NCI-H748 treated with DMSO at 0.1 percent for 48 hours (cell line): ENCODE measurements at regions not wholly inside any gene's neighbourhood (a gene's known extent, or its start where the extent isn't known, plus 50 kb on each side); places are given as distances from the start of the nearest gene placed in this dataset.
"Not testable (repeated sequence)": the region's sequence is repeated elsewhere in the genome, so short reads cannot be mapped to it uniquely, and the experiment has no call there.

Experiments
- DNase-seq: peaks from one replicate; lab custom pipeline; 2025; lab: John Stamatoyannopoulos, UW

DNA sequence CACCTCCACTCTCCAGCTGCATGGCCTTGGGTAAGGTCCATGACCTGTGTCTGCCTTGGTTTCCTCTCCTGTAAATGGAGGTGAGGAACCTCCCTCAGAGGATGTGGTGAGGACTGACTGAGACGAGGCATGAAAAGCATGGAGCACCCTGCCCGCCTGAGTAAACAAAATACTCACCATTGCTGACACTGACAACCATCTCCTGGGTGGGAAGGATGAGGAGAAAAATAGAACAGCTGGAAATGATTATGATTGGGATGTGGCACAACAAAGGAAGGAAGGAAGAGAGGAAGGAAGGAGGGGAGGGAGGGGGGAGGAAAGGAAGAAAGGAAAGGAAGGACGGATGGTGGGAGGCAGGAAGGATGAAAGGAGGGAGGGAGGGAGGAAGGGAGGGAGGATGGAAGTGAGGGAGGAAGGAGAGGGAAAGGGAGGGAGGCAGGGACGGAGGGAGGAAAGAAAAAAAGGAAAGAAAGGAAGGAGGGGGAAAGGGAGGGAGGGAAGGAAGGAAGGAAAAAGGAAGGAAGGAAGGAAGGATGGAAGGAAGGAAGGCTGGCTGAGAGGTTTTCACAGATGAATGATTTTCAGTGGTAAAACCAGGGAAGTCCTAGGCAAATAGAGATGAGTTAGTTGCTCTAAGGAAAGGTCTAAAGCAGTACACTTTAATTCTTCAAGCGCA, 276.5 kb upstream of the XYLT1 start:
- DNase-seq = no peak

DNA sequence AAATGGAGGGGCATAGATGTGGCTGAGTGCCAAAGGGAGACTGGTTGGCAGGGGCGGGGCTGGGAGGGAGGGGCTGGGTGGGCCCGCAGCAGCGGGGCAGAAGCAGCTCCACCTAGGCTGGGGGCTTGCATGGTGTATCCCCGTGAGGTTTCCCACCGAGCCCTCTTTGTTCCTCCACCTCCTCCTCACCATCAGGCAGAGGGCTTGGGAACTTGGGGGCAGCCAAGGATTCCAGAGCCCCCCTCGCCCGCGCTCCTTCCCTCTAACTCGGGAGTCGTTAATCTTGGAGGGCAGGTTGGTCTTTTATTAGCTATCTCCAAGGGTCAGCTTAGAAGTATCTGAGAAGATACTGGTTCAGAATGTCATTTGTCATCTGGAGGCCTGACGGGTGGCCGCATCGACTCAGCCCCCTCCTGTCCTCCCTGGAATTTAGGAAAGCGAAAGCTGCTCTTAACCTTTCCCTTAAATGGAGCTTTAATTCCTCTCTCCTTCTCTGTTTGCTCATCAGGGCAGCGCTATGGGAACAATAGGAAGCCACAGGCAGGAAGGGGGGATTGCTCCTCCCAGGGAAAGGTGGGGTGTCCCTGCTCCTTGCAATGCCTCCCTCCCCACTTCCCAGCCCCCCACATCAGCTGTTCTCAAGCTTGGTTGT, 274.3 kb upstream of the XYLT1 start:
- DNase-seq = no peak

DNA sequence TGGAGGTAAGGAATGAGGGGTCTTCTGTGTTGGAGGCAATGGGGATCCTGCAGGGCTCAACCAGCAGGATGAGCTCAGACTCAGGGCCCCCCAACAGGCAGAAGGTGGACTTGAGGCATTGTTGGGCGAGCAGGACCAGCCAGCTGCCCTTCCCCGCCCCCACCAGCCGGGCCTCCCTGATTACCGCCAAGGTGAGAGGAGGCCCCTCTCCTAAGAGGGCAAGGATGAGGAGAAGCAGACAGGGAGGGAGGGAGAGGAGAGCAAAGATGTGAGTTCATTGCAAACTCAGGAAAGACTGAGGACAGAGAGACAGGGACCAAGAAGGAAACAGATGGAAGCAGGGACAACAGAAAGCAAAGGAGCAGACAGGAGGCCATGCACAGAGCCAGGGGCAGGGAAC, 272.8 kb upstream of the XYLT1 start:
- no peak for DNase-seq

DNA sequence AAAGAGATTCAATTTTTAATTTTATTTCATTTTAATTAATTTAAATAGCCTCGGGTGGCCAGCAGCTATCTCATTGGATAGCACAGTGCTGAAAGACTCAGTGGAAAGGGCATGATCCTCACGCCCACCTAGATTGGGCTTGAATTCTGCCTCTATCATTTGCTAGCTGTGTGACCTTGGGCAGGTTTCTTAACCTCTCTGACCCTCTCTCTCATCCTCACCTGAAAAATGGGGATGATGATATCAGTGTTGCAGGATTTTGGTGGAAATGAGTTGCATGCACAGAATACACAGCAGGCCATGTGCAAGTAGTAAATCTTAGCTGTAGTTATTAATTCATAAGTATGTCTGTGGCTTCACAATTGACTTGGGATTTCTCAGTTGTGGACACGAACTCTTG, 272.4 kb upstream of the XYLT1 start:
- no peak for DNase-seq

DNA sequence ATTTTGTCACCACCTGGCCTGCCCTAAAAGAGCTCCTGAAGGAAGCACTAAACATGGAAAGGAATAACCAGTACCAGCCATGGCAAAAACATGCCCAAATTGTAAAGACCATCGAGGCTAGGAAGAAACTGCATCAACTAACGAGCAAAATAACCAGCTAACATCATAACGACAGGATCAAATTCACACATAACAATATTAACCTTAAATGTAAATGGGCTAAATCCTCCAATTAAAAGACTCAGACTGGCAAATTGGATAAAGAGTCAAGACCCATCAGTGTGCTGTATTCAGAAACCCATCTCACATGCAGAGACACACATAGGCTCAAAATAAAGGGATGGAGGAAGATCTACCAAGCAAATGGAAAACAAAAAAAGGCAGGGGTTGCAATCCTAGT, 264.3 kb upstream of the XYLT1 start:
- not testable (repeated sequence) for DNase-seq

DNA sequence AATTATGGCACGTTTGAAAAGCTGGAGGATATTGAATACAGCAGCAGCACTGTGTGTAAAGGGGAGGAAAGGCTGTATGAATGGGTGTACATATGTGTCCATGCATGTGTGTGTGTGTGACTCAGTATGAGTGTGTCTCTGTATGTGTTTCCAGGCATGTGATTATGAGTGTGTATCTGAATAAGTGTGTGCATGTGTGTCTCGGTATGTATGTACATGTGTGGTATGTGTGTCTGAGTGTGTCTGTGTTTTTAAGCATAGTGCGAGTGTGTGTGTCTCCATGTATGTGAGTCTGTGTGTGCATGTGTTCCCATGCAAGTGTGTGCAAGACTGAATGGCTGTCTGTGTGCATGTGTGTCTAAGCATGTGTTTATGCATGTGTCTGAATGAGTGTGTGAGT, 259.1 kb upstream of the XYLT1 start:
- DNase-seq = no peak

DNA sequence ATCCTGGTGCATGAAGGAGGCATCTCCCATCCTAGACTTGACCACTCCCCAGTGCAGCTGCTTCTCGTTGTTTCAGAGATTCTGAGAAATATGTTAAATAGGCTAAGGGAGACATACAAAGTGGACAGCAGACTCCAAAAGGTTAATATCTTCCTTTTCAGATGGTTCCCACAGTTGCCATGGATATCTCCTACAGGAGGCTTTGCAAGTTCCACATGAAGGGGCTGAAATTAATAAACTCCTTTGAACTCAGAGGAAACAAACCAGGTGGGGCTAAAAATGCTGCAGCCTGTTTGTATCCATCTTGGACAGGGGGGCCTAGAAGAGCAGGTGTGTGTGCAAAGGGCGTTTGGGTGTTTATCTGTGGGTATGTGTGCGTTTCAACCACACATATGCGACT, 257.4 kb upstream of the XYLT1 start:
- no peak for DNase-seq

DNA sequence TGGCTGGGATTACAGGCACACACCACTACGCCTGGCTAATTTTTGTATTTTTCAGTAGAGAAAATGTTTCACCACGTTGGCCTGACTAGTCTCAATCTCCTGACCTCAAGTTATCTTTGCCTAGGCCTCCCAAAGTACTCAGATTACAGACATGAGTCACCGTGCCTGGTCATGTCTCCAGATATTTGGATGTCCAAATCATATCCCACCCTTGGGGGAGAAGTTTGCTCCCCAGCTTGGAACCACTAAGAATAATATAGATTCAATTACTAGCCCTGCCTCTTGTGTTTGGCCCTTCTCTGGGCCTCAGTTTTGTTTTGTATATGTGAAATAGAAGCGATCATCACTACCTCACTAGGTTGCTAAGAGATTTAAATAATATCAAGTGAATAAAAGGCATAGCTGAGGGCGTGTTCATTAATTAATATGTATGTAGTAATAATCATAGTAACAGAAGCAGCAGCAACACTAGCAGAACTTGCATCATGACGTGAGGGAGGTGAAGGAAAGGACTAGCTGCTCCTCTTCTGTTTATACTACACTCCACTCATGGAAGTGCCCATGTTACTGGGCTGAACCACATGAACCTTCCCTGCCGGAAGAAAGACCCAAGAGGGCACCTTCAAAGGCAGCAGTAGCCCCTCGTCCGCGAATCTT, 253.6 kb upstream of the XYLT1 start:
- DNase-seq = no peak

DNA sequence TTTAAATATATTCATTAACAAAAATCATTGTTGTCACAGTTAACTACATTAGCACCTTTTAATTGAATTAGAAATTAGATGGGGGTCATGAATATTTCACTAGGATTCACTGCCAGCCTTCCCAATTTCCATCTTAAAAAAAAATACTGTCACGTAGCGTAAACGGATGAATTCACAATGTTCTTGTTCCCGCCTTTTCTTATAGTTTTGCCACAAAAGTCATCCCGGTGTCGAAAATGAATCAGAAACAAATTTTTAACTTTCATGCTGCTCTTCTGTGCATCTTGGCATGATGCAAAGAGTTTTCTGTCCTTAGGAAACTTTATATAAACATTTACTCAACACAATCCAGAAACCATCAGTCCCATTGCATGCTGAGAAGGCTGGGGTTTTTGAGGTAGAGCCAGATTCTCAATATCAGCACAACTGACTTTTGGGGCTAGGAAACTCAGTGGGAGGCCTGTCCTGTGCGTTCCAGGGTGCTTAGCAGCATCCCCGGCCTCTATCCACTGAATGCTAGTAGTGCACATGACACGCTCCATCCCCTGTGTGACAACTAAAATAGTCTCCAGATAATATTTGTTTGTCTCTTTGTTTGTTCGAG, 252.9 kb upstream of the XYLT1 start:
- no peak for DNase-seq

DNA sequence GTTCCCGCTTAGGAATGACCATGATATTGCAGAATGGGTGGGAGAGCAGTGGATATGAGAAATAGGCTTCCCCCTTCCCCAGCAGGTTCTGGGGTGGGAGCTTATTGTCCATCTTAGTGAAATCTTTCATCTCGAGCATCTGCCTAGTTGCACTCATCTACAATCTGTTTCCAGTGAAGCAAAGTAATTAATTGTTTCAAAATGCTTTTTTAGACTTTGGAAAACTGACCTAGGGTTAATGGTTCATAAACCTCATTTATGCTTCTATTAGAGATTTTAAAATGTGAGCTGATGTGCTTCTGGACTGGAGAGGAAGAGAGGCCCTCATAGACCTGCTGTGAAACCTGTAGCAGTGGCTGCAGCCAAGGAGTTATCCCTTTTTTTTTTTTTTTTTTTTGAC, 247.7 kb upstream of the XYLT1 start:
- DNase-seq = no peak

DNA sequence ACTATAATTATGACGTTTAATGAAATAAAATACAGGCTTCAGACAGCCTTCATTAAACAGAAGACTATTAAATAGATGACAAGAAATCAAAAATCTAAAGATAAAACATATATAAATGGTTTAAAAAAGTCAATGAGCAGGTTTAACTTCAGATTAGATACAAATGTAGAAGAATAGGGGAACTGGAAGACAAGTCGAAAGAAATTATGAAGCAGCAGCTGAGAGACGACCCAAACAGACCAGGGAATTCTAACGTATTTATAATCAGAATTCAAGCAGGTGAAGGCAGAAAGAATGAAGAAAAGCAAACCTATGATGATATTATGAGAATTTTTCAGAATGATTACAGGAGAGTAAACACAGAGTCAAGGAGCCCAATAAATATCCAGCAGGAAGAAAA, 235.1 kb upstream of the XYLT1 start:
- DNase-seq = no peak

DNA sequence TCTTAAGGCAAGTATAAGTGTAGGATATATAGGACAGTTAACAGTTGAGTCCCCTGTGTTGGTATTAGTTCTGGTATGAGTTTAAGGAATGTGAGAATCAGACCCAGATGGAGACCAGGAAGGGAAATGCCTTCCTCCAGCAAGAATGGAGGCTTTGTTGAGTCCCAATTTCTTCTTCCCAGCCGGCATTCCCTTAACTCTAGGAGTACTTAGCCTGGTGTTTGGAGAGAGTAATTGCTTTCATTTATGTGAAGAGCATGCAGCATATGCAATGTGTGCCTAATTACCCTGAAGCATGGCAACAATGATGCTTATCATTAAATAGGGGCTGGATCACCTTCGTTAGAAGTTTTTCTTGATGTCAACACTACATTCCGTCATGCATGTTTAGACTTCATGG, 225.9 kb upstream of the XYLT1 start:
- DNase-seq = no peak

DNA sequence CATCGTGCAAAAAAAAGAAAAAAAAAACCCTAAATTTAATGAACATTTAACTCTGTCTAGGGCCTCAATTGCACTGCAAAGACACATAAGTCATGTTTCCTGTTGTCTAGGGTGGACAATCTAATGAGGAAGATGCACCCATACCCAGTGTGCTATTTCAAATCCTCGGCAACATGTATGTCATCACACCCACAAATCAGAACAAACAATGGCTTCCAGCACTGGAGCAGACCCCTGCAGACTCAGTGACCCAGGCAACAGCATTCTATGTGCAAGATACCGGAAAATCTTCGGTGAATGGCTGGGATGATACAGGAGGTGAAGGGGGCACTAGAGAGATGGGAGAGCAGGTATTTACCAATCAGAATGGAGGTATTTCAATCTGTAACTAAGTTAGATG, 221.7 kb upstream of the XYLT1 start:
- DNase-seq = no peak

DNA sequence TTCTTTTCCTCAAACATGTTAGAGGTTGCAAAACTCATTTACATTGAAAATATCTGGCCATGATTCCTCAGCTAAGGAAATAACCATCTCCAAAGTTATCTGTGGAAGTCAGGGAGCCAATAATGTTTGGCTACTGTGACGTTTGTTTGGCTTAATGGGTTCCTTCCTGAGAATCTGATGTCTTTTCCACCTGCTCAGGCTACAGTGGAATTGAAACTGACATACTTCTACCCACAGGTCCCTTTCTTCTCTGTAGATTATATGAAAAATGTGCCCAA, 221.1 kb upstream of the XYLT1 start:
- DNase-seq = no peak

DNA sequence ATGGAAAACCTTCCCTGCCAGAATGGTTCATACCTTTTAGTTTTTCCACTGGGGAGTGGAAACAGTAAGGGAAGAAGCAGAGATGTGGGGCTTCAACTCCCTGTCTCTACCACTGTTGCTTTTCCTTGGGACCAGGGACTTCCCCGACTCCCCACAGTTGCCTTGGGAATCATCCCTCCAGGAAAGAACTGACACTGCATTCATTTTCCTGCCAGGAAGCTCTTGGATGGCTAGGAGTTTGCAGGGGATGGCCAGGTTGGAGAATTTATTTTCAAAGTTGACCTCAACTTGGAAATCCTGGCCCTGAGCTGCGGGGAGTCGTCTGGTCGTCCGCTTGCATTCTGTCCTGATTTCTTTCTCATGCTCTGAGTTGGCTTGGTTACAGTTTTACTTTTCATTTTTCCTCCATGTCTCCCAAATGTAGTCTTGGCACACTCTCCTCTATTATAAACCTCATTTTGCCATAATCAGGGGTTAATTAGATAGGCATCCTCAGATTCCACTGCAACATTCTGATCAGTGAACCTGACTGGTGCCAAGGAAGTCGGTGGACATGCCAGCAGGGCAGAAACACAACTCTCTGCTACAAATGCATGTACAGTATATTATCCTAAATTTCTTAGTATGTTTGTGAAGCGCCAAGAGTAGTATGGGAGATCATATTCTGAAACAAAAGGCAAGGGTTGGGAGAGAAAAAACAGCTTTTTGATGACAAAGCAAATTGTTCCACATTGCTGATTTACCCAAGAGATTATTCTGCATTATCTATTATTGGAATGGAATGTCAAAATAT, 220.5 kb upstream of the XYLT1 start:
- DNase-seq = no peak

DNA sequence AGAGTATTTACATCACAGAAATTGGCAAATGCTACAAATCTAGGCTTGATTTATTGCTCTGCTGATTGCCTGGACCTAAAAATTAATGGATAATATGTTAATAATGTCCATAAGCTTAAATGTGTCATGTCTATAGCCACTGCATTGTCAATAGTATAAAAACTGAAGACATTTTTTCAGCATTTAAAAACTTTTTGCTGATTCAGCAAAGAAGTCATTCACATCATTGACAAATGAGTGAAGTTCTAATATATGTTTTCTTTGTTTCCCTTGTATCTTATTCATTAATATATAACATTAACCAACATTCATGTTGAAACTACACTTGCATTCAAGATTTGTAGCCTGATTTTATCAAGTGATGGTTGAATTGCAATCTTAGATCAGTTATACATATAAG, 214.7 kb upstream of the XYLT1 start:
- no peak for DNase-seq

DNA sequence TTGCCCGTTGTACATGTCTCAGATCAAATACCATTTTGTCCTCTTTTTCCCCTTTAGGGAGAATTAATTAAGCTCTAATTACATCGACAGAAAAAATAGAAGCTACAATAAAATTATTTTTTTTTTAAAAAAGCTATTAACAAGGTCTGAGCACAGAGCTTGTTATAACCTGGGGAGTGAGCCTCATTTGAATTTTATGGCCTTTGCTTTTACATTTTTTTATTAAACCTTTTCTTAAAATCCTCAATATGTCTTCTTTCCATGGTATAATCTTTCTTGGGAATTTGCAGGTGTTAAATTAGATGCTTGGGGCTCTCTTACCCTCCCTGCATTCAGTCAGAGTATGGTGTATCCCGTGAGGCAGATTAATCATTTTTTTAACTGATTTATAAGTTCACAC, 212.5 kb upstream of the XYLT1 start:
- DNase-seq = no peak

DNA sequence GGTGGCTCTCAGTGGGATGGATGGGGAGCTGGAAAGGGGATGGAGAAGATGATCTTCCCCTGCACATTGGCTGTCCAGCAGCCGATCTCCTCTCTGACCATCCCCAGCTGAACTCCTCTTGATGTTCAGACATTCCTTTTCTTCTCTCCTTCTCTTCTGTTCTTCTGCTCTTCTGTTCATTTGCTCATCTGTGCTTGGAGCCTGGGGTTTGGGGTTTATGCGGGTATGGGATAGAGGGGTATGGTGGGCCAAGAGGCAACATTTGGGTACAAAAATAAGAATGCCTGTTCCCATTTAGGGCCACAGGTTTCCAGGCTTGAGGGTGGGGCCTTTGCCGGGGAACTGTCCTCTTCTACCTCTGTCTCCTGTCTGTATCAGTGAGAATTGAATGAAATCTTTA, 205.4 kb upstream of the XYLT1 start:
- no peak for DNase-seq

DNA sequence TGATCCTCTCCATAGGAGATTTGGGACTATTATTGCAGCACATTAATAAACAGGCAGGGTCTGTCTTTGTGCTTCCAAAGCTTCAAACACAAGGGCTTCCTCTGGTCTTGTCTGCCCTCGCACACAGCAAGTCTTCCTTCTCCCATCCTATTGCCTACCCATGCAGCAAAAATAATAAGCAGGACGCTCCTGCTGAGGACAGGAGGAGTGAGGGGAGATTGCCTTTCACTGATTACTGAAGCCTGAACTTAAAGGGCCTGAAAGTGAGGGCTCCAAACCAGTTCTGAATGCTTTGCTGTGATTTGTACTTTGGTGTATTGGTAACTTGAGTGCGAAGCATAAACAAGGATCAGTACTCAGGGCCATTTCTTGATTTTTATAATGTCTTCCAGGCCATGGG, 197.6 kb upstream of the XYLT1 start:
- DNase-seq = no peak

DNA sequence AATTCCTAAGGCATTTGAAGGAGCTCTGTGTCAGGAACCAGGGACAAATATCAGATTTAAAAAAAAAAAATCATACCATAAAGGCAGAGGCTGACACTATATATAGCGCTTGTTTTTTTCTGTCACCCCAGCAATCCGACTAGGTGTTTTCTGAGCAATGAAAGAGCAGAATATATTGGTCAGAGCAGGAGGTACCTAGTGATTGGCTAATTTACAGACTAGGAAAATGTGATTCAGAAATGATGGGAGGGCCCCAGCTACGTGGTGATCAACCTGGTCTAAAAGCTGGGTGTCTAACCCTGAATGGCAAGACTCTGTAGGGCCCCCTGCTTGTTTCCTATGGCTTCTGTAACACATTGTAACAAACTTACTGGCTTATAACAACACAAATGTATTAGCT, 195.5 kb upstream of the XYLT1 start:
- no peak for DNase-seq

DNA sequence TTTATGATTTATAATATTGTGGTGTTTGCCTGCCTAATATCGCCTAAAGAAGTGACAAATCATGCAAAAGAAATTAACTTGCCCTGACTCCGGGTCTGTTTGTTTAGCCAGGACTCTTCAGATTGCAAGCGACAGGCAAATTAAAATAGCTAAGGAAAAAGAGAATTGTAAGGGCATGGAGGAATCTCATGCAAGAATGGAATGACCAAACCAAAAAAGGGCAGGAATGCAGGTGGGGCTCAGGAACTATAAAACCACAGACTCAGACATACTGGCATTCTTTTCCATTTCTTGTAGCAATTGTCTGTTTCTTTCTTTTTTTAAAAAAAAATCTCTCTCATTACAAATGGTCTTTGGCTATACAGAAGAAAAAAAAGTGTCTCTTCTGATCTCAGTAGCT, 188.1 kb upstream of the XYLT1 start:
- DNase-seq = no peak

DNA sequence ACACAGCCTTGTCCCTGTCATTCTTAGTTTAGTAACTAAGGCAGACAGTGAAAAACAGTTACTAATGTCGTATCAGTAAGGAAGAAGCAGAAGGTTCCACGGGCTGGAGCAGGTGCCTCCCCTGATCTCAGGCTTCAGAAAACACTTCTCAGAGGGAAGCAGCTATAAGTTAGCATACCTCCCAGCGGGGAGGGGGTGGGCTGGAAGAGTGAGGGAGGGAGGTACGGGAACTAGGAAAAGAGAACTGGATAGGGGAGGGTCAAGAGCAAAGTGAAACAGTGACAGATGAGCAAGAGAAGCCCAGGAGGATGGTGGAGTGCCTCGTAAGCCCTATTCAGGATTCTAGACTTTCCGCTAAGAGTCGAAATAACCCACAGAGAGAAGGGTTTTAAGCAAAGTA, 186.3 kb upstream of the XYLT1 start:
- no peak for DNase-seq

DNA sequence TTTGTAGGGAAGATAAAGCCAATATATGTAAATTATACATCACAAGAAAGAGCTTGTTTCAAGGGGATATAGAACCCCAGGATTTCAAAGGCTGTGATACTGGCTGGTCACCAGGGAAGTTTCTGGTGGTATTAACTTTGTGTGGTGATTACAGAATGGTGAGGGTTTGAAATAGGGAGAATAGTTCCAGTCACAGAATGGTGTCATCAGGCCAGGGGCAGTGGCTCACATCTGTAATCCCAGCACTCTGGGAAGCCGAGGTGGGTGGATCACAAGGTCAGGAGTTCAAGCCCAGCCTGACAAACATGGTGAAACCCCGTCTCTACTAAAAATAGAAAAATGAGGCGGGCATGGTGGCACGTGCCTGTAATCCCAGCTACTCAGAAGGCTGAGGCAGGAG, 183.8 kb upstream of the XYLT1 start:
- no peak for DNase-seq
